ENCODE measurements at regions not wholly inside any gene's neighbourhood (a gene's known extent, or its start where the extent isn't known, plus 50 kb on each side); places are given as distances from the start of the nearest gene placed in this dataset.
"Not testable (repeated sequence)": the region's sequence is repeated elsewhere in the genome, so short reads cannot be mapped to it uniquely, and the experiment has no call there.

- no peak for DNase-seq
Measured at GRCh38 chr7:81111781-81112540, 193.1 kb upstream of the SEMA3C start.

GRCh38 chr7:81111358-81111757 lies 192.5 kb upstream of the SEMA3C start:
- DNase-seq, result no peak

GRCh38 chr7:81110673-81111072 lies 191.8 kb upstream of the SEMA3C start:
- DNase-seq, result no peak

- DNase-seq, result no peak
Measured at GRCh38 chr7:81098213-81098612, 179.4 kb upstream of the SEMA3C start.

GRCh38 chr7:81094952-81095351 lies 176.1 kb upstream of the SEMA3C start:
- DNase-seq, result no peak

GRCh38 chr7:81081616-81082015 lies 162.8 kb upstream of the SEMA3C start:
- DNase-seq, result no peak

GRCh38 chr7:81080553-81080952 lies 161.7 kb upstream of the SEMA3C start:
- no peak for DNase-seq

GRCh38 chr7:81079746-81080145 lies 160.9 kb upstream of the SEMA3C start:
- no peak for DNase-seq

- no peak for DNase-seq
Measured at GRCh38 chr7:81075150-81075549, 156.3 kb upstream of the SEMA3C start.

GRCh38 chr7:81074406-81074805 lies 155.6 kb upstream of the SEMA3C start:
- DNase-seq, result no peak

- DNase-seq, result no peak
Measured at GRCh38 chr7:81073931-81074251, 155.0 kb upstream of the SEMA3C start.

GRCh38 chr7:81070956-81071355 lies 152.1 kb upstream of the SEMA3C start:
- DNase-seq, result no peak

GRCh38 chr7:81066797-81067196 lies 147.9 kb upstream of the SEMA3C start:
- no peak for DNase-seq

GRCh38 chr7:81064426-81064825 lies 145.6 kb upstream of the SEMA3C start:
- no peak for DNase-seq

GRCh38 chr7:81062755-81063154 lies 143.9 kb upstream of the SEMA3C start:
- no peak for DNase-seq

GRCh38 chr7:81057469-81057868 lies 138.6 kb upstream of the SEMA3C start:
- not testable (repeated sequence) for DNase-seq

GRCh38 chr7:81053623-81054022 lies 134.8 kb upstream of the SEMA3C start:
- DNase-seq, result no peak

GRCh38 chr7:81051811-81052413 lies 133.1 kb upstream of the SEMA3C start:
- no peak for DNase-seq

GRCh38 chr7:81045491-81046030 lies 126.7 kb upstream of the SEMA3C start:
- no peak for DNase-seq

- DNase-seq, result not testable (repeated sequence)
Measured at GRCh38 chr7:81042646-81043045, 123.8 kb upstream of the SEMA3C start.

- DNase-seq, result no peak
Measured at GRCh38 chr7:81040496-81040895, 121.6 kb upstream of the SEMA3C start.

GRCh38 chr7:81036871-81037270 lies 118.0 kb upstream of the SEMA3C start:
- no peak for DNase-seq

- no peak for DNase-seq
Measured at GRCh38 chr7:81036057-81036456, 117.2 kb upstream of the SEMA3C start.

GRCh38 chr7:81031996-81032395 lies 113.1 kb upstream of the SEMA3C start:
- no peak for DNase-seq

- DNase-seq, result no peak
Measured at GRCh38 chr7:81031243-81031642, 112.4 kb upstream of the SEMA3C start.
